ENCODE measurements at regions not wholly inside any gene's neighbourhood (a gene's known extent, or its start where the extent isn't known, plus 50 kb on each side); places are given as distances from the start of the nearest gene placed in this dataset.

- TF ChIP-seq EZH2 (IDR thresholded peaks at IDR 0.05), result no peak
- peak; percentile 28; the same call in 1 of the 2 replicates for TF ChIP-seq POLR2AphosphoS5 (IDR thresholded peaks at IDR 0.05; ENCODE audit: borderline replicate concordance, low read depth, low read length)
Measured at GRCh38 chr1:64318428-64318827, 115.0 kb downstream of the UBE2U start.
